MCF 10A (cell line): ENCODE measurements at regions not wholly inside any gene's neighbourhood (a gene's known extent, or its start where the extent isn't known, plus 50 kb on each side); places are given as distances from the start of the nearest gene placed in this dataset.

Source experiments
- BruUV-seq: library from RNA; stranded (reverse); fragments of 400-500 nt; replicated peaks from 2 replicates; lab custom pipeline; 2021; lab: Mats Ljungman, UMichigan
- CTCF ChIA-PET: fragments of 300-600 bp; sonication (Branson Sonifier 250); formaldehyde crosslinking; extraction: SDS; loops from one replicate; lab custom pipeline; 2021; ENCODE audit warnings: antibody characterized with exemption, inconsistent platforms; lab: Yijun Ruan, JAX
- POLR2A ChIA-PET: fragments of 300-600, 350-650 bp; sonication (Branson Sonifier 250); formaldehyde crosslinking; extraction: SDS; loops from one replicate; lab custom pipeline; 2020; ENCODE audit warnings: antibody characterized with exemption, inconsistent platforms; lab: Yijun Ruan, JAX
- DNase-seq: peaks from one replicate; pipeline ENCODE4 v3.0.0-alpha.2; 2018; ENCODE audit not compliant: unreplicated experiment
- H3K27ac Mint-ChIP-seq: one replicate; pipeline ENCODE4 v1.8.0; 2022; ENCODE audit warnings: mild to moderate bottlenecking, low read depth, mixed read lengths; ENCODE audit not compliant: unreplicated experiment
- H3K27me3 Mint-ChIP-seq: one replicate; pipeline ENCODE4 v1.8.0; 2022; ENCODE audit warnings: mixed read lengths; ENCODE audit not compliant: insufficient read depth, unreplicated experiment
- H3K36me3 Mint-ChIP-seq: one replicate; pipeline ENCODE4 v1.8.0; 2022; ENCODE audit warnings: mild to moderate bottlenecking, moderate library complexity, mixed read lengths; ENCODE audit not compliant: insufficient read depth, unreplicated experiment
- H3K4me1 Mint-ChIP-seq: one replicate; pipeline ENCODE4 v1.8.0; 2022; ENCODE audit warnings: mixed read lengths; ENCODE audit not compliant: insufficient read depth, unreplicated experiment
- H3K4me3 Mint-ChIP-seq: one replicate; pipeline ENCODE4 v1.8.0; 2022; ENCODE audit warnings: mild to moderate bottlenecking, moderate library complexity, mixed read lengths; ENCODE audit not compliant: unreplicated experiment
- H3K9me3 Mint-ChIP-seq: one replicate; pipeline ENCODE4 v1.8.0; 2022; ENCODE audit warnings: mixed read lengths; ENCODE audit not compliant: unreplicated experiment
- CTCF ChIP-seq: fragments of 200-600 bp; IDR thresholded peaks from one replicate; pipeline ENCODE4 v1.8.0; 2022; ENCODE audit warnings: antibody characterized with exemption, mild to moderate bottlenecking; ENCODE audit not compliant: unreplicated experiment
- intact Hi-C: fragments of 100-400 bp; cut with micrococcal nuclease; formaldehyde crosslinking; loops from 2 replicates; pipeline ENCODE4 v1.14.1; 2022

DNA sequence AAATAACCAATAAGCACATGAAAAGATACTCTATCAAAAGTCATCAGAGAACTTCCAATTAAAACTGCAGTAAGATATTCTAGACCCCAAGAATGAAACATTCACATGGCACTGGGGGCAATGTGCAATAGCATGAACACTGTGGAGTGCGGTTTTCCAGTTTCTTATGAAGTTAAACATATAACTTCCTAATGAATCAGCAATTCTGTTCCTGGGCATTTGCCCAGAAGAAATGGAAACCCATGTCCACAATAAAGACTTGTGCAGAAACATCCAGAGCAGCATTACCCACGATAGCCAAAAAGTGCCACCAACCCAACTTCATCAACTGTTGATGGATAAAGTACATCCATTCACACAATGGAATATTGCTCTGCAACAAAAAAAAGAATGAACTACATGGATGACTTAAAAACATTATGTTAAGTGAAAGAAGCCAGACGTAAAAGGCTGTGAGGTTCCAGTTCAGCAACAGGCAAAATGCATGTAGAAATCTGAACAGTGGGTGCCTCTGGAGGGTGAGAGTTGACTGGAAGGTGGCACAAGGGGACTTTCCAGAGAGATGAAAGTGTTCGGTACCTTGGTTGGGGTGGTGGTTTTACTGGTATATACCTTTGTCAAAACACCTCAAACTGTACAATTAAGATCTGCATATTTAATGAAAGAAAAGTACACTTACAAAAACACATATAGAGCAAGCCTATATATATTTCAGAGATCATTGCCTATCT is 207.2 kb upstream of the ECI2 start:
- no peak for DNase-seq
- peaks cover 6% of the 10 kb centered on the region for H3K9me3 Mint-ChIP-seq
- ChIA-PET POLR2A (no interaction called here), CTCF (interaction anchor here (0.7 kb wide), 1 partner anchor 12 kb away, joined by 3 read pairs; no protein-coding TSS in a partner anchor)
- BruUV-seq = no TSS peak
- H3K36me3 Mint-ChIP-seq = no peaks in the 10 kb centered on the region
- TF ChIP-seq CTCF = no peak
- H3K27ac Mint-ChIP-seq = no peak overlapping the region
- no peaks in the 10 kb centered on the region for H3K27me3 Mint-ChIP-seq
- peaks cover 6% of the 10 kb centered on the region for H3K4me1 Mint-ChIP-seq
- H3K4me3 Mint-ChIP-seq = no peak overlapping the region
- intact Hi-C loops = no loop called here

- Mint-ChIP-seq H3K4me1 (no peaks in the 10 kb centered on the region), H3K9me3 (peaks cover 6% of the 10 kb centered on the region), H3K4me3 (no peak overlapping the region), H3K27me3 (no peaks in the 10 kb centered on the region), H3K36me3 (no peaks in the 10 kb centered on the region), H3K27ac (no peak overlapping the region)
- ChIA-PET POLR2A (no interaction called here), CTCF (no interaction called here)
- DNase-seq = no peak
- intact Hi-C loops = no loop called here
- no peak for TF ChIP-seq CTCF
- no TSS peak for BruUV-seq
Observed at GRCh38 chr6:4341078-4341797, 205.9 kb upstream of the ECI2 start.

DNA sequence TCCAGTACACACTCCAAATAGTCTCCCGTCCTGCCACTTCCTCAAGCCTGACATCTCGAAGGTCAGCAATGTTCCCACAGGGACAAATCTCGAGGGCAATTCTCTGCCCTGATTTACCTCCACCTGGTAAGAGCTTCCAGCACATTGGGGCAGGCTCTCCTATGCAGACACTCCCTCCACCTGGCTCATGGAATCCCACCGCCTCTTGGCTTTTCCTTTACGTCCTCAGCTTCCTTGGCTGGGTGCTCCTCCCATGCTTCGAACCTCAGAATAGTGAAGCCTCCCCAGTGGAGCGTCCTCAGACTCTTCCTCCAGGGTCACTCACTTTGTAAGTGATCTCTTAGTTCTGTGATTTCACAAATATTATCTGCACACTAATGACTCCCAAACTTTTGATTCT is 205.2 kb upstream of the ECI2 start:
- no peak for TF ChIP-seq CTCF
- no peak overlapping the region for H3K4me3 Mint-ChIP-seq
- intact Hi-C loops = no loop called here
- peaks cover 6% of the 10 kb centered on the region for H3K9me3 Mint-ChIP-seq
- no peaks in the 10 kb centered on the region for H3K4me1 Mint-ChIP-seq
- BruUV-seq = no TSS peak
- no peak for DNase-seq
- no peaks in the 10 kb centered on the region for H3K27me3 Mint-ChIP-seq
- ChIA-PET POLR2A (no interaction called here), CTCF (interaction anchor here (0.6 kb wide), 1 partner anchor 1704 kb away, joined by 3 read pairs; no protein-coding TSS in a partner anchor)
- H3K36me3 Mint-ChIP-seq = no peaks in the 10 kb centered on the region
- H3K27ac Mint-ChIP-seq = no peak overlapping the region

DNA sequence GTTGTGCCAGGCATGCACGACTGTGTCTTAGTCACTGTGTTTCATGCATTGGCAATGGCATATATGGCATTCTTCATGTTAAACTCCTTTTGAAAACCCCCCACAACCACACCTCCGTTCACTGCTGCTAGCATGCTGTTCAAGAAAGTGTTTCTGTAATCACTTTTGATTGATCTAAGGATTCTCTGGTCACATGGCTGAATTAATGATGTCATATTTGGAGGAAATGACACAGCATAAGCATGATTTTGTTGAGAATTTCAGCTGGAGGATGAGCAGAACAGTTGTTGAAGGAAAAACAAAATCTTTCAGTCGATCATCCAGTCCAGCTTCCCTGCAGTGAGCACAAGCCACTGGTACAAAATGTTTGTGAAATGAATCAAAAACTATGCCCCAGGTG is 203.5 kb upstream of the ECI2 start:
- DNase-seq = no peak
- no TSS peak for BruUV-seq
- ChIA-PET CTCF (no interaction called here), POLR2A (interaction anchor here (0.7 kb wide), 1 partner anchor 615 kb away, joined by 3 read pairs; no protein-coding TSS in a partner anchor)
- Mint-ChIP-seq H3K27me3 (no peaks in the 10 kb centered on the region), H3K36me3 (no peaks in the 10 kb centered on the region), H3K4me3 (no peak overlapping the region), H3K4me1 (no peaks in the 10 kb centered on the region), H3K27ac (no peak overlapping the region), H3K9me3 (peaks cover 6% of the 10 kb centered on the region)
- no peak for TF ChIP-seq CTCF
- intact Hi-C loops = no loop called here
